Activated gamma-delta T cell (primary cell): ENCODE measurements at regions not wholly inside any gene's neighbourhood (a gene's known extent, or its start where the extent isn't known, plus 50 kb on each side); places are given as distances from the start of the nearest gene placed in this dataset.
"Not testable (repeated sequence)": the region's sequence is repeated elsewhere in the genome, so short reads cannot be mapped to it uniquely, and the experiment has no call there.

Source experiments
- DNase-seq: peaks from one replicate; lab custom pipeline; 2025; lab: John Stamatoyannopoulos, UW

DNA sequence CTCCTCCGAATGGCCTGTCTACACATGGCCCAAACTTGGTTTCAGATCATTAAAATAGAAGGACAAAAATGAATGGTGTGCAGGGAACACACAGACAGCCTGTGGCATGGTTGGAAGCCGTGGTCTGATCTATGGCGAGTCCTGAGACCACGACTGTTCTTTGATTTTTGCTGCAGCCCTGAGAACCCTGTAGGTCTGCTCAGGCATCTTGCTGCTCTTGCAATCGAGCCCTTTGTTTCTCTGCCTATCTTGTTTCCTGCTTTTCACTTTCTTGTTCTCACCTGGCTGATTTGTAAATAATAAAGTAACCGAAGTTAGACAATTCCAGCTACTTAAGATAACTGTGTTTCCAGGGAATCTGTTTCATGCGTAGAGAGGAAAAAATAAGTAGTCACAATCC lies 54.1 kb upstream of the NBPF9 start:
- DNase-seq = not testable (repeated sequence)

DNA sequence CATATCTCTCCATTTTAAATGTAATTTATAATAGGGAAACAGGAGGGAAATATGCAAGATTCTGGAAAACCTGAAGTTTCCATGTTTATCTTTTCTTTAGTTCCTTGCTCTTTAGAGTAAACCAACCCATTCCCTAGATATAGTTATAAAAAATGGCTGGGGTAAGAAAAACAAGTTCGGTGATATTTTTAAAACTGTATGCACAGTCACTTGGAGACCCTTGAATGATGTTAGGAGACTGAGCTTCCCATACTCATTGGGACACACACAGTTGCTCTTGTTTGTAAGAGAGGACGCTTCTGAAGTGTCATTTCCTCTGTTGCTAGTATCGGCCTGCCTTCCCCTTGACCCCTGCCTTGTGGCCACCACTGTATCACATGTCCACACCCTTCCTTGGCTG lies 55.0 kb upstream of the NBPF9 start:
- DNase-seq = not testable (repeated sequence)

DNA sequence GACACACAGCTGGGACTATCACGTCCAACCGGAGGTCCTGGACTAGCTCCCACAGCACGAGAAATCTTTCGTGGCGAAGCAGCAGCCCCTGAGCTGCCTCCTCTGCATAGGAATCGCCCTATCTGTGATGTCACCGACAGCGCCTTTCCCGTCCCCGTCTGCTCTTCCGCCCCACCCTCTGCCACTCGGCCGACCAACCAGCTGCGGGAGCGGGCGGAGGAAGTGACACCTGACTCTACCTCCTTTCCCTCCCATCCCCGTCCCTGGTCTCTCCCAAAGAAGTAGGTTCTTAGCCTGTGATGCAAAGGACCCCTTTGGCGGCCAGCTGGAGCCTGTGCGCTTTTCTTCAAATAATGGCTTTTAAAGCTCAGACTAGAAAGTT lies 59.7 kb upstream of the NBPF9 start:
- not testable (repeated sequence) for DNase-seq

DNA sequence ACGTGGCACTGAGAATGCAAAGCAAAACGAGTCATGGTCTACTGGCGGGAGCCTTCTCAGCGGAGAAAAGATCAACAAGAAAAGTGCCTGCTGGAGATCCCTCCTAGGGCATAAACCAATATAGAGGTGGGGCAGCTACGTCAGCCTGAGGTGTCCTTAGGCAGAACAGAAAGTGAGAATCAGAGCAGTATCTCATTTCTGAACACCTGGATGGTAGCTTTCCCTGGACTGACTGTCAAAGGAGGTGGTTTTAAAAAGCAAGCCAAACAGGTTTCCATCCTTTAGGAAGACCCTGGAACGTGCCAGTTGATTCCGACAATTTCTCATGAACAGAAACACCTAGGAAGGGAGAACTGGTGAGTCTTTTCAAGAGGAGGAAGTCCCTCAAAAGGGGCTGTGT lies 71.4 kb upstream of the NBPF9 start:
- DNase-seq = not testable (repeated sequence)

DNA sequence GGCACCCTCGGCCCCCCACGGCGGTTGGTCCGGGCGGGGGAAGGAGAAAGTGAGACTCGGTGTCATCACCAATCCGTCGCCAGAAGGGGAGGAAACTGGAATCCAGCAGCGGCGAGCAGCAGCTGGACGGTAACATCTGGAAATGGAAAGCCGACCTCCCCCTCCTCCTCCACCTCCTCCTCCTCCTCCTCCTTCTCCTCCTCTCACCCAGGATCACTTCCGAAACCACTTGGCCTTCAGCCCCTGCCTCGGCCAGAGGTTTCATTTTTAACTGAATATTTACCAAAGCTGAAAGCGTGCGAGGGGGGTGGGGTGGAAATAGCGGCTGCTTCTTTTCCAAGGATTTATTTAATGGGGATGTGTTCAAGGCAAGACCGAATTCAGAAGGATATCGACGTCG lies 72.5 kb upstream of the NBPF9 start:
- not testable (repeated sequence) for DNase-seq

DNA sequence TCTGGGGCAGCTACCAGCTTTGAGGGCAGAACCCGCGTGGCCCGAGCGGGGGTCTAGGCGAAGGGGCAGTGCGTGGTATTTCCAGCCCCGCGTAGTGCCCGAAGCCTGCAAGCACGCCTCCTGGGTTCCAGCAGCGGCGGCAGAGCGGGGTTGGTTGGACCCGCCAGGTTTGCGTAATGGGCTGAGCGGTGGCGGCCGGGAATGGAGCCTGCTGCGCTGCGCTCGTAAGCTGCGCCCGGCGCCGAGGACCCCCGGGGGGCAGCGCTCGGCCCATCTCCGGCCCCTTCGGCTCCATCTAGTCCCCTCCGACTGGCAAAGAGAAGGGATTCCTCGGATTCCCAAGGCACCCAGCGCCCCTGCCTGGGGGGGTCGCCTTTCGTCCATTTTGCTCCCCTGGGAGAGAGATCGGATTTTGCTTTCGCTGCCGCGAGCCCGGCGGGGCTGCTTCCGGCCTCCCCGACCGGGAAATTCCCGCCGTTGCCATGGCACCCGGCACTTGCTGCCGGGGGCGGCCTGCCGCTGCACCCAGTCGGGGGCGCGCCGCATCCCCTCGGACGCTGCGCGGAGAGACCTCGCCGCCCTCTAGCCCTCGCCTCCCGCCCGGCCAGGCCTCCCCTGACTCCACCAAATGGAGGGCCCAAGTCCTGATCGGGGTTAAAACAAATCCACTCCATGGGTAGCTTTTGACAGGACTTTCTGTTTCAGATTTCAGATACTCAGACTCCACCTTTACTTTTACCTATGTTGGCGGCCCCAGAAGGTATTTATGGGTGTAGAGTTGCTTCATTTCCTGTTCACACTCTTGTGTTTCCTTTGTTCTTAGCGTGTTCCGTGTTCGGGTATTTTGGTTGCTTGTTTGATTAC lies 73.3 kb upstream of the NBPF9 start:
- peak; percentile 61 for DNase-seq

DNA sequence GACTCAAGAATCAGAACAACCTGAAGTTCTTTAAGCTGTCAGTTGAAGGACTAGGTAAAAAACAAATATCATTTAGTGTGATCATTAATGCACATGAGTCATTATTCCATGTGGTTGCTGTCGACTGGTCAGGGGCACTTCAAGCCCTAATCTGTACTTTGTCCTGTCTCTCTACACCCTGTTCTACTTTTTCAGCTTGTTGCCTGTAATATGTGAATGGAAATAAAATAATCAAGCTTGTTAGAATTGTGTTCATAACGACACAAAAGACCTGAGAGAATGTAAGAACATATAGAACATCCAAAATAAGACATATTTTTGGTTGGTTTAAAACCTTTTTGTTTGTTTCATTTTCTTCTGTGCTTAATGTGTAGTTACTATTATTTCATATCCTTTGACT lies 87.4 kb upstream of the NBPF9 start:
- not testable (repeated sequence) for DNase-seq

DNA sequence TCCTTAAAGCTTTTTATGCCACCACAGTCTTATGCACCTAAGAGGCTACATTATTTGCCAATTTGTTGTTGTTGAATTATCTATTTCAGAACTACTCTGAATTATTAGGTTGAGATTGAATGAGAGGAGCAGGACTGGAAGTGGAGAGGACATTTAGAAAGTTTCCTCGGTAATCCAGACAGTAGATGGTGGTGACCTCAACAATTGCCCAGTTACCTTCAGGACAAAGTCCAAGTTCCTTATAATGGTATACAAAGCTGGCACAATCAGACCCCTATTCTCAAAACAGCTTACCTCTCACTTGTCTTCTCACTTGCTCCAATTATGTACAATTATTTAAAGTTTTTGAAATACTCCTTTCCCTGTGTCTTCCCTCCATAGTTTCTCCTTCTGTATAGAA lies 93.3 kb upstream of the NBPF9 start:
- not testable (repeated sequence) for DNase-seq

DNA sequence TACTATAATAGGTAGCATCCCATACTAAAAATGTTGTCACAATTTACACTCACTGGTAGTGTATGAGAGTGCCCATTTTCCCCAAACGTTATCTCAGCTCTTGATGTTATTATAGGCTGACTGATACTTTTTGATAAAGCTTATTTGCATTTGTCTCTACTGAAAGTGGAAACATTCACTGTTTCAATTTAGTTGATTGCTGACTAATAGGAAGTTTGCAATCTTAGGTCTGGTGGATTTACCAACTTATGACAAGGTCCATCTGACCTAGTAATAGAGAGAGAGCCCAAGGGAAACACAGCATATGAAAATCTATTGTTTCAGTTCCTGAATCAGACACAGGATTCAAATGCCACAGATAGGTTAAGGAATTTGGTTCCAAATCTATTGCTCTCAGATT lies 97.2 kb upstream of the NBPF9 start:
- not testable (repeated sequence) for DNase-seq

DNA sequence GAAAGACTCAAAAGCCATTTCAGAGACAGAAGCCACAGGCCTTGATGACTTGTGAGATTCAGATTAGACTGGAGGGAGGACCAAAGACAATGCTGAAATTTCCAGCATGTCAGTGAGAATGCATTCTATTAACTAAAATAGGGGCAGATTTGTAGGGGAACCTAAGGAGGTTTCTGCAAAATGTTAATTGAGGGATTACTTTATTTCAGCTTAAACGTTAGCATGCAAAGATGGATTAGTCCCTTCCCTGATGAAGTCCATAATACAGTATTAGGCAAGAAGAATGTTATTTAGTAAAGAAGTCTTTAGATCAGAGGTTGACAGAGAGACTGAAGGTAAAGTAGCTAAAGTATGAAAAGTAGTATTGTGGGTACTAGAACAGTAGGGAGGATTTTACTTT lies 98.9 kb upstream of the NBPF9 start:
- not testable (repeated sequence) for DNase-seq

DNA sequence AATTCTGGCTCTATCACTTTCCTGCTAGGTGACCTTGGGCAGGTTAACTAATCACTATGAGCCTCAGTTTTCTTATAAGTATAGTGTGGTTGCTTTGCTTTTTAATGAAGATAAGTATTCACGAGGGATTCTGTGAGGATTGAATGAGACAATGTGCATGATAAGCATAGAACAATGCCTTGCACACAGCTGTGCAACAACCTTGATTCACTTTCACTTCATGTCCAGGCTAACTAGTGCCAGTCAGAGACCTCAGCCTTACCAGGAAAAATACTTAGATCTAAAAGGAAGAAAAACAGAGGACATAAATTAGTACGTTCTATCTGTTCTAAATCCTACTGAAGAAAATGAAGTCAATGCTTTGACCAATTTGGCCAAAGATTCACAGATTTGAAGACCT lies 101.0 kb upstream of the NBPF9 start:
- DNase-seq = not testable (repeated sequence)

DNA sequence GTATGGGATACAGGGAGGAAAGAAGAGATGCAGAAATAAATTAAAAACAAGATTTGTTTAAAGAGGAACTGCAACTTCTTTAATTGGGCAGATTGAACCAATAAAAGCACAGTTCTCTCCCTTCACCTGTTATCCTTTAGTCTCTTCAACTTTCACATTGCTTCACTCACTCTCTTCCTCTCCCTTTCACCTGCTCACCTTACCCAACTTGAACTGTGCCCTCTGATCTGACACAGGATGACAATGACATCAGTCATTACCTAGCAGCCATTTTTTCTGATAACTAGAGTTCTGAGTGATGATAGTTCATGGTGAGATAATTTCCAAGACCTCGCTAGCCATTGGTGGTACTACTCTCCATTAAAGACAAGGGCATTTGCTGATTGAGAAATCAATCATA lies 105.5 kb upstream of the NBPF9 start:
- DNase-seq = not testable (repeated sequence)

DNA sequence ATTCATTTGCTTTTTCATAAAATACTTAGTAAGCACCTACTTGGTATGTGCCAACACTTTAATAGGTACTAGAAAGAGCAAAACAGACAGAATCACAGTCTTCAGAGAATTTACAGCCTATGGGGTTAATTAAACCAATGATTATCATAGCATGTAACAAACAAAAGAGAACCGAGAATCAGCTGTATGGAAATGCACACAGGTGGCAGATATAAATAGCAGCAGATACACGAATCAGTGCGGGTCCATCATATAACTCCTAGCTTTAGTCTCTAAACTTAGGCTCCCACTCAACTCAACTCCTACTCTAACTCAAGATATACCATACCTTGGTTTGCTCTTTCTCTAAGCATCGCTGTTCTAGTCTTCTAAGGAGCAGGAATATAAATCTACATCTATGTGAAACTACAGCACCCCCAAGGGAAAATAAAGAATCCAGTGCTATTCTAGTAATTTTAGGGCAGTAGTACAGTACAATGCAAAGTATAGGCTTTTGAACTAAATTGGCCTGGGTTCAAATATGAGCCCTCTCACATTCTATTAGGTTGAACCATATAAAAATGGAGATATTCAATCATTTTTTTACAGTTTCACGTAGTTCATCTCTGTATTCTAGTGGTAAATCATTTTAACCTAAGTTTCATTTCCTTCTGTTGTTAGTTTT lies 108.5 kb upstream of the NBPF9 start:
- DNase-seq = not testable (repeated sequence)

DNA sequence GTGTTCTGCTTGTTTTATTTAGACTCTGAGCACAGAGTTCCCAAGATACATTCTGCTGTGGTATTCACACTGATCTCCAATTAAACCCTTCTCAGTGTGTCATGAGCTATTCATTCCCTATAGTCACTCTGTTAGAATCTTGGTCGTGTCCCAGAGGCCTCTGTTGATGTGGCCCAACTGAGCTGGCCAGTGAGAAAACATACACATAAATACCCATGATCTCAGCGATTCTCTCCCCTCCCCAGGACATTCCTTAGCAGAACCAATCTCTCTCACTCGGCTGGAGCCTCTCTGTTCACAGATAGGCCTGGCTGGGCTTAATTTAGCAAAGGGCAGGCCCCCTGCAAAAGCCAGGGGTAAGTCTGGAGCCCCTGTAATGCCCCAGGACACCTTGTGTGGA lies 109.6 kb upstream of the NBPF9 start:
- not testable (repeated sequence) for DNase-seq

DNA sequence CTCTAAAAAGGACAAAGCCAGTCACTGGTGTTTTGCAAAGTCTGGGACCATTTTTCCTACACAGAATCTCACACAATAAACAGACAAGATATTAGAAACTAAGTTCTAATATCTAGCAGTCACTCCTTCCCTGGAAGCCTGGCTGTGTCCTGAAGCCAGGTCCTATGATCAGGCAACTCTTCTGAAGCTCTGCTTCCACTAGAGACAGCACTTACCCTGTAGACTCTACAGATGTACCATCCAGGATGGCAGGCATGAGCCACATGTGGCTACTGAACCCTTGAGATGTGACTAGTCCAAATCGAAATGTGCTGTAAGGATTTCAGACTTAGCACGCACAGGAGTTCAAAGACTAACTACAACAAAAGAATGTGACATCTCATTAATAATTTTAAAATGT lies 110.3 kb upstream of the NBPF9 start:
- DNase-seq = not testable (repeated sequence)

DNA sequence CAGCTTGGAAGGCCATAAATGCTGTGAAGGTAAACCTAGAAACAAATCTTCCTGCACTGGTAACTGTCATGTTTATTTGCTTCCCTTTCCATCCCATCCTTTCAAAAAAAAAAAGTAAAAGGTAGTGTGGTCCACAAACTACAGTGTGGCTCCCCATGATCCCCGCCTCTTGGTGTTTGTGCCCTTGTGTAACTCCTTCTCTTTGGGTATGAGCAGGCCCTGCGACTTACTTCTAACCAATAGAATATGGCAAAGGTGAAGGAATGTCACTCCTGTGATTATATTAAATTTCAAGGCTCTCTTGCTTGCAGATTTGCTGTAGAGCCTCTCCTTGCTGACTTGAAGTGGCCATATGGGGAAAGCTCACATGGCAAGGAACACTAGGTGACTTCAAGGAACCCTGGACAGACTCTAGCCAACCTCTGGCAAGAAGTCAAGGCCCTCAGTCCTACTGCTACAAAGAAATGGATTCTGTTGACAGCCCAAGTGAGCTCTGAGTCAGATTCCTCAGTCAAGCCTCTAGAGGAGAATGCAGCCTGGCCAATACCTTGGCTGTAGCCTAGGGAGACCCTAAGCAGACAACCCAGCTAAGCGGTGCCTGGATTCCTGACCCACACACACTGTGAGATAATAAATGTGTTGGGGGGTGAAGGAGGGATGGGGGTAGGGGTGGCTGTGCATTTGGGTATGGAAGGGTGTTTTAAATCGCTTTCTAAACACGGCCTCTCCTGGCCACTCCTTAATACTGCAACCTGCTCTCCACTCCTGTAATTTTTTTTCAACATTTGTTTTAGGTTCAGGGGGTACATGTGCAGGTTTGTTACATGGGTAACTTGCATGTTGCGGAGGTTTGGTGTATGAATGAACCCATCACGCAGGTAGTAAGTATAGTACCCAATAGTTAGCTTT lies 115.0 kb upstream of the NBPF9 start:
- not testable (repeated sequence) for DNase-seq

DNA sequence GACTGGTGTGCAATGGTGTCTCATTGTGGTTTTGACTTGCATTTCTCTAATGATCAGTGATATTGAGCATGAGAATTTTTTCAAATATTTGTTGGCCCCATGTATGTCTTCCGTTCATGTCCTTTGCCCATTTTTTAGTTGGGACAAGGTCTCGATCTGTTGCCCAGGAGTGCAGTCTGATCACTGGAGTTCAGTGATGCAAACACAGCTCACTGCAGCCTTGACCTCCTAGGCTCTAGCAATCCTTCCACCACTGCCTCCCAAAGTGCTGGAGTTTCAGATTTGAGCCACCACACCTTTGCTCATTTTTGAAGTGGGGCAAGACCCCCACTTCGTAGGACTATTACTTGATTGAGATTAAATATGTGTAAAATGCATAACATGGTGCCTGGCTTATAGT lies 116.2 kb upstream of the NBPF9 start:
- not testable (repeated sequence) for DNase-seq

DNA sequence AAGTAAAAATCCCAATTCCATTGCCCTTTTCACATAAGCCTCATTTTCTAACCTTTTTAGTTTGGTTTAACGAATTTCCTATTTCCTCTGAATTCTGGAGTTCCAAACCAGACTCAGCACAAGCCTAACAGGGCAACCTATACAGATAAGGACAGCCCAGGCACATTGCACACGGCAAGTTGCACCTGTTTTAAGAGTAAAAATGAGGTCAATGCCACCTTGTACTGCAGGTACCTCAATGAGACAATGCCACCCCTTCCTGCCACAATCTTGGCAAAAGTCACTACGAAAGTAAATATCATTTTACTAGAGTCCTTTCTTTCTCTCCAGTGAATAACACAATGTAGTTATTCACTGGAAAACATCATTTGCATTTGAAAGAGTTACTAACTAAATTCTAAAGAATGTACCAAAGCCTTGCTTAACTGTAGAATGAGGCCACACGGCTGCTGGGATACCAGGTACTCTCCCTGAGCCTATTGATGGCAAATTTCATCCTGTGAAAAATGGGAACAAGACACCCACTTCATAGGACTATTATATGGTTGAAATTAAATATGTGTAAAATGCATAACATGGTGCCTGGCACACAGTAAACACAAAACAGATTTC lies 117.2 kb upstream of the NBPF9 start:
- not testable (repeated sequence) for DNase-seq

DNA sequence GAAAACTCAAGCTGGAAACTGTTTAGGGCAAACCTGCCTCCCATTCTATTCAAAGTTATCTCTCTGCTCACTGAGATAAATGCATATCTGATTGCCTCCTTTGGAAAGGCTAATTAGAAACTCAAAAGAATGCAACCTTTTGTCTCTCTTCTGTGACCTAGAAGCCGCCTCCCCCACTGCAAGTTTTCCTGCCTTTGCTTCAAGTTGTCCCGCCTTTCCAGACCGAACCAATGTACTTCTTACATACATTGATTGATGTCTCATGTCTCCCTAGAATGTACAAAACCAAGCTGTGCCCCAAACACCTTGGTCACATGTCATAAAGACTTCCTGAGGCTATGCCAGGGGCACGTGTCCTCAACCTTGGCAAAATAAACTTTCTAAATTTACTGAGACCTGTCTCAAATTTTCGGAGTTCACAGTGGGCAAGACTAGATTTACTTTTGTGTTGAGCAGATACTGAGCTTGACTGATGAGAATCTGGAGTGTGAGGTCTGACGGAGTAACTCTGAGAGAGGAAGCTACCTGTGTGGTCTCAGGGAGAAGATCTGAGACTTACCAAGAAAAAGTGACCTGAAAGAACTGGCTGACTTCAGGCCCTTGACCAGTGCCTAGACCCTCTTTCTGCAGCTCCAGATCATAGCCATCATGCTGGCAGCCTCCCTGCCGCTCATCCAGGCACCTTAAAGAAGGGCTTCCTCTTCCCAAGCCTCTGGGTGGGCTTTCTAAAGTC lies 124.7 kb upstream of the NBPF9 start:
- not testable (repeated sequence) for DNase-seq

DNA sequence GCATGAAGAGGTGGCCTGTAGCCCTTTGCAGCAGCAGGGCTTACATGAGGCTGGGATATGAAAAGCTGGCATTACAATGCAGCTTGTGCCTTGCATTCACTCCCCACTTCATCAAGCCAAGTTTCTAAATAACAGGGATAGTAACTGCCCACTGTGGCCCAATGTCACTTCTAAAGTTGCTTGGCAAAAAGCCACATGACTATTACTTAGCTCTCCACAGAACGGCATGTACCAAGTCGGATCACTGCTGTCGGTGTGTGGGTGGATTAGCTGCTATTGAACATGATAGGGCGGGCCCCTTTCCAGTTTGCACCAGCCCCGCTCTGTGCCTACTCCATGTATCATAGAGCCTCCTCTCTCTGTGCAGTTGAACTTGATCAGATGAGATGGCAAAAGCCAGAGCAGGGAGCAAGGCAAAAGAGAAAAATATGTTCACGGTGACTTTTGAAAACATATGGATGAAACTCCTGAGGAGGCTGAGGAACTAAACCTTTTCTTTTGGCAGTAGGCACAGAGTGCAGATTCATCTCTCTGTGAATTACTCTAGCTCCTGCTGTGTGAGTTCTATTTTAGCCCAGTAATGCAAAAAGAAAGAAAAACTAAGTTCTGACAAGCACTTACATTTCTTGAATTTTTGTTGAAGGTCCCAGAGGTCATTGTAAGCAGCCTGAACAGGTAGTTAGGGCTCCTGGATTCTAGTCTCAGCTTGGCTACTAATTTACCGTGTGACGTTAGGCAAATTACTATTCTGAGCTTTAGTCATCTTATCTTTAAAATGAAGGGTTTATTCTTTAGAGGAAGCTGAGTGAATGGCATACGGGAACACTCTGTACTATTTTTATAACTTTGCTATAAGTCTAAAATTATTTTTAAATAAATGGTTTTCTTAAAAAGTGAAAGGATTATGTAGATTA lies 125.6 kb upstream of the NBPF9 start:
- not testable (repeated sequence) for DNase-seq
